Nephron progenitor cell (in vitro differentiated cells): ENCODE measurements at regions not wholly inside any gene's neighbourhood (a gene's known extent, or its start where the extent isn't known, plus 50 kb on each side); places are given as distances from the start of the nearest gene placed in this dataset.

Source experiments
- DNase-seq: peaks from one replicate; pipeline ENCODE4 v3.0.0; 2021
- H3K27ac Mint-ChIP-seq: 2 replicates; pipeline ENCODE4 v1.8.0; 2021; ENCODE audit warnings: mild to moderate bottlenecking, moderate library complexity, mixed read lengths
- H3K27me3 Mint-ChIP-seq: 2 replicates; pipeline ENCODE4 v1.8.0; 2021; ENCODE audit warnings: mild to moderate bottlenecking, low read depth, mixed read lengths; ENCODE audit not compliant: poor library complexity
- H3K36me3 Mint-ChIP-seq: 2 replicates; pipeline ENCODE4 v1.8.0; 2021; ENCODE audit warnings: low read depth, mixed read lengths
- H3K4me1 Mint-ChIP-seq: 2 replicates; pipeline ENCODE4 v1.8.0; 2021; ENCODE audit warnings: mixed read lengths
- H3K4me3 Mint-ChIP-seq: 2 replicates; pipeline ENCODE4 v1.8.0; 2021; ENCODE audit warnings: mild to moderate bottlenecking, moderate library complexity, mixed read lengths
- H3K9me3 Mint-ChIP-seq: 2 replicates; pipeline ENCODE4 v1.8.0; 2021; ENCODE audit warnings: mild to moderate bottlenecking, moderate library complexity, mixed read lengths
- CTCF ChIP-seq: fragments of 200-600 bp; sonication (generic); IDR thresholded peaks from 2 replicates; pipeline ENCODE4 v1.5.0; 2021; ENCODE audit warnings: antibody characterized with exemption

- Mint-ChIP-seq H3K27ac (no peak overlapping the region), H3K4me1 (peaks cover 15% of the 10 kb centered on the region), H3K4me3 (no peak overlapping the region), H3K27me3 (peaks cover 48% of the 10 kb centered on the region), H3K9me3 (peaks cover 3% of the 10 kb centered on the region), H3K36me3 (no peaks in the 10 kb centered on the region)
- no peak for TF ChIP-seq CTCF
- no peak for DNase-seq
Measured at GRCh38 chr11:71144010-71144409, 108.4 kb downstream of the SHANK2 start.

- no peak overlapping the region for H3K4me3 Mint-ChIP-seq
- peaks cover 32% of the 10 kb centered on the region for H3K27me3 Mint-ChIP-seq
- DNase-seq: no peak
- no peaks in the 10 kb centered on the region for H3K36me3 Mint-ChIP-seq
- no peak for TF ChIP-seq CTCF
- H3K9me3 Mint-ChIP-seq: peaks cover 6% of the 10 kb centered on the region
- peaks cover 3% of the 10 kb centered on the region for H3K4me1 Mint-ChIP-seq
- H3K27ac Mint-ChIP-seq: no peak overlapping the region
Measured at GRCh38 chr11:71140206-71140919, 112.0 kb downstream of the SHANK2 start.

- no peak for TF ChIP-seq CTCF
- no peak for DNase-seq
- Mint-ChIP-seq H3K4me3 (no peak overlapping the region), H3K27me3 (peaks cover 26% of the 10 kb centered on the region), H3K36me3 (no peaks in the 10 kb centered on the region), H3K9me3 (peaks cover 6% of the 10 kb centered on the region), H3K4me1 (peaks cover 3% of the 10 kb centered on the region), H3K27ac (no peak overlapping the region)
Measured at GRCh38 chr11:71139516-71140205, 112.7 kb downstream of the SHANK2 start.

- Mint-ChIP-seq H3K36me3 (no peaks in the 10 kb centered on the region), H3K27ac (peak overlapping the region; percentile 28), H3K4me3 (no peak overlapping the region), H3K9me3 (peaks cover 6% of the 10 kb centered on the region), H3K4me1 (peaks cover 3% of the 10 kb centered on the region), H3K27me3 (peaks cover 24% of the 10 kb centered on the region)
- no peak for TF ChIP-seq CTCF
- no peak for DNase-seq
Measured at GRCh38 chr11:71138737-71139425, 113.5 kb downstream of the SHANK2 start.

- peaks cover 3% of the 10 kb centered on the region for H3K4me1 Mint-ChIP-seq
- H3K36me3 Mint-ChIP-seq: no peaks in the 10 kb centered on the region
- peaks cover 16% of the 10 kb centered on the region for H3K27me3 Mint-ChIP-seq
- H3K4me3 Mint-ChIP-seq: no peak overlapping the region
- H3K9me3 Mint-ChIP-seq: peaks cover 6% of the 10 kb centered on the region
- no peak for TF ChIP-seq CTCF
- no peak overlapping the region for H3K27ac Mint-ChIP-seq
- no peak for DNase-seq
Measured at GRCh38 chr11:71137376-71137775, 115.0 kb downstream of the SHANK2 start.
